MCF 10A (cell line): ENCODE measurements at regions not wholly inside any gene's neighbourhood (a gene's known extent, or its start where the extent isn't known, plus 50 kb on each side); places are given as distances from the start of the nearest gene placed in this dataset.

ENCODE experiments used
- BruUV-seq: library from RNA; stranded (reverse); fragments of 400-500 nt; replicated peaks from 2 replicates; lab custom pipeline; 2021; lab: Mats Ljungman, UMichigan
- CTCF ChIA-PET: fragments of 300-600 bp; sonication (Branson Sonifier 250); formaldehyde crosslinking; extraction: SDS; loops from one replicate; lab custom pipeline; 2021; ENCODE audit warnings: antibody characterized with exemption, inconsistent platforms; lab: Yijun Ruan, JAX
- POLR2A ChIA-PET: fragments of 300-600, 350-650 bp; sonication (Branson Sonifier 250); formaldehyde crosslinking; extraction: SDS; loops from one replicate; lab custom pipeline; 2020; ENCODE audit warnings: antibody characterized with exemption, inconsistent platforms; lab: Yijun Ruan, JAX
- DNase-seq: peaks from one replicate; pipeline ENCODE4 v3.0.0-alpha.2; 2018; ENCODE audit not compliant: unreplicated experiment
- H3K27ac Mint-ChIP-seq: one replicate; pipeline ENCODE4 v1.8.0; 2022; ENCODE audit warnings: mild to moderate bottlenecking, low read depth, mixed read lengths; ENCODE audit not compliant: unreplicated experiment
- H3K27me3 Mint-ChIP-seq: one replicate; pipeline ENCODE4 v1.8.0; 2022; ENCODE audit warnings: mixed read lengths; ENCODE audit not compliant: insufficient read depth, unreplicated experiment
- H3K36me3 Mint-ChIP-seq: one replicate; pipeline ENCODE4 v1.8.0; 2022; ENCODE audit warnings: mild to moderate bottlenecking, moderate library complexity, mixed read lengths; ENCODE audit not compliant: insufficient read depth, unreplicated experiment
- H3K4me1 Mint-ChIP-seq: one replicate; pipeline ENCODE4 v1.8.0; 2022; ENCODE audit warnings: mixed read lengths; ENCODE audit not compliant: insufficient read depth, unreplicated experiment
- H3K4me3 Mint-ChIP-seq: one replicate; pipeline ENCODE4 v1.8.0; 2022; ENCODE audit warnings: mild to moderate bottlenecking, moderate library complexity, mixed read lengths; ENCODE audit not compliant: unreplicated experiment
- H3K9me3 Mint-ChIP-seq: one replicate; pipeline ENCODE4 v1.8.0; 2022; ENCODE audit warnings: mixed read lengths; ENCODE audit not compliant: unreplicated experiment
- CTCF ChIP-seq: fragments of 200-600 bp; IDR thresholded peaks from one replicate; pipeline ENCODE4 v1.8.0; 2022; ENCODE audit warnings: antibody characterized with exemption, mild to moderate bottlenecking; ENCODE audit not compliant: unreplicated experiment
- intact Hi-C: fragments of 100-400 bp; cut with micrococcal nuclease; formaldehyde crosslinking; loops from 2 replicates; pipeline ENCODE4 v1.14.1; 2022

GRCh38 chr7:138342990-138343389 lies 117.1 kb upstream of the TRIM24 start:
- Mint-ChIP-seq H3K4me1 (peaks cover 17% of the 10 kb centered on the region), H3K27me3 (no peaks in the 10 kb centered on the region), H3K4me3 (no peak overlapping the region), H3K36me3 (peaks cover 15% of the 10 kb centered on the region), H3K9me3 (peaks cover 25% of the 10 kb centered on the region), H3K27ac (no peak overlapping the region)
- no peak for DNase-seq
- CTCF ChIA-PET, result no interaction called here
- no peak for TF ChIP-seq CTCF
- POLR2A ChIA-PET, result no interaction called here
- no TSS peak for BruUV-seq
- intact Hi-C loops, result no loop called here

GRCh38 chr7:138345567-138345966 lies 114.5 kb upstream of the TRIM24 start:
- no TSS peak for BruUV-seq
- intact Hi-C loops, result no loop called here
- no peak for TF ChIP-seq CTCF
- peaks cover 15% of the 10 kb centered on the region for H3K9me3 Mint-ChIP-seq
- no peaks in the 10 kb centered on the region for H3K27me3 Mint-ChIP-seq
- H3K36me3 Mint-ChIP-seq, result peaks cover 15% of the 10 kb centered on the region
- no peak overlapping the region for H3K27ac Mint-ChIP-seq
- no peak overlapping the region for H3K4me3 Mint-ChIP-seq
- CTCF ChIA-PET, result interaction anchor here (0.5 to 1.1 kb wide), 2 partner anchors 43 to 554 kb away, joined by 3 to 4 read pairs; no protein-coding TSS in a partner anchor
- no peak for DNase-seq
- POLR2A ChIA-PET, result interaction anchor here (1.2 kb wide), 1 partner anchor 37 kb away, joined by 3 read pairs; no protein-coding TSS in a partner anchor
- peaks cover 8% of the 10 kb centered on the region for H3K4me1 Mint-ChIP-seq

- H3K27me3 Mint-ChIP-seq, result no peaks in the 10 kb centered on the region
- peaks cover 8% of the 10 kb centered on the region for H3K4me1 Mint-ChIP-seq
- no peak for DNase-seq
- intact Hi-C loops, result no loop called here
- H3K27ac Mint-ChIP-seq, result no peak overlapping the region
- TF ChIP-seq CTCF, result no peak
- no peak overlapping the region for H3K4me3 Mint-ChIP-seq
- ChIA-PET CTCF (interaction anchor here (0.6 to 0.7 kb wide), 2 partner anchors 634 to 865 kb away, joined by 3 to 4 read pairs; no protein-coding TSS in a partner anchor), POLR2A (interaction anchor here (0.7 to 1.0 kb wide), 2 partner anchors 8 to 12 kb away, joined by 3 read pairs; no protein-coding TSS in a partner anchor)
- BruUV-seq, result no TSS peak
- H3K9me3 Mint-ChIP-seq, result peaks cover 15% of the 10 kb centered on the region
- H3K36me3 Mint-ChIP-seq, result peaks cover 11% of the 10 kb centered on the region
Measured at GRCh38 chr7:138346975-138347374, 113.1 kb upstream of the TRIM24 start.

- no TSS peak for BruUV-seq
- H3K4me1 Mint-ChIP-seq, result no peaks in the 10 kb centered on the region
- DNase-seq, result no peak
- H3K4me3 Mint-ChIP-seq, result no peak overlapping the region
- no peaks in the 10 kb centered on the region for H3K27me3 Mint-ChIP-seq
- POLR2A ChIA-PET, result interaction anchor here (0.6 to 1.0 kb wide), 2 partner anchors 39 to 121 kb away, joined by 4 to 5 read pairs; no protein-coding TSS in a partner anchor
- intact Hi-C loops, result no loop called here
- TF ChIP-seq CTCF, result no peak
- H3K27ac Mint-ChIP-seq, result no peak overlapping the region
- CTCF ChIA-PET, result interaction anchor here (0.5 to 0.7 kb wide), 2 partner anchors 29 to 538 kb away, joined by 3 to 4 read pairs; no protein-coding TSS in a partner anchor
- peaks cover 4% of the 10 kb centered on the region for H3K36me3 Mint-ChIP-seq
- H3K9me3 Mint-ChIP-seq, result peaks cover 14% of the 10 kb centered on the region
Measured at GRCh38 chr7:138349841-138350700, 110.0 kb upstream of the TRIM24 start.
